ENCODE measurements at regions not wholly inside any gene's neighbourhood (a gene's known extent, or its start where the extent isn't known, plus 50 kb on each side); places are given as distances from the start of the nearest gene placed in this dataset.

DNA sequence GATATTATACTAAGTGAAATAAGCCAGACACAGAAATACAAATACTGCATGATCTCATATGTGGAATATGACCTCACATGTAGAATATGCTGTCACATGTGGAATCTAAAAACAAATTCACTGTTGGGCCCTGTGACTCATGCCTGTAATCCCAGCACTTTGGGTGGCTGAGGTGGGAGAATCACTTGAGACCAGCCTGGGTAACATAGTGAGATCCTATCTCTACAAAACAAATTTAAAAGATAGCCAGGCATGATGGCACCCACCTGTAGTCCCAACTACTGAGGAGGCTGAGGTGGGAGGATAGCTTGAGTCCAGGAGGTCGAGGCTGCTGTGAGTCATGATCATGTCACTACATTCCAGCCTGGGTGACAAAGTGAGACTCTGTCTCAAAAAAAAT lies 160.3 kb downstream of the PTEN start:
- no peak for DNase-seq

DNA sequence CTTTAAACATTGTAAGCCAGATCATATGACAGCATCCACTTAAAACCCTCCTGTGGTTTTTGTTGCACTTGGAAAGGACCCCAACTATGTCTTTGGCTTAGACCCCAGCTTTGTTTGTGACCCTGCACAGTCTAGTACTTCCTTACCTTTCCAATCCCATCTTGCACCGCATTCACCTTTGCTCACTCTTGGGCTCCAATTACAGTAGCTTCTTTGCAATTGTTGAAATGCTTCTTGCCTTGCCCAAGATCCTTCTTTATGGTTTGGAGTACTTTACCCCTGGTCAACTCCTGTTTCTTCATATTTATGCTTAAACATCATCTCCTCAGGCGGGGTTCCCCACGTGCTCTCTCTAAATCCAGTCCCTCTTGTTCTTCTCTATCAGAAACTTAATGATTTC lies 162.6 kb downstream of the PTEN start:
- DNase-seq = no peak

DNA sequence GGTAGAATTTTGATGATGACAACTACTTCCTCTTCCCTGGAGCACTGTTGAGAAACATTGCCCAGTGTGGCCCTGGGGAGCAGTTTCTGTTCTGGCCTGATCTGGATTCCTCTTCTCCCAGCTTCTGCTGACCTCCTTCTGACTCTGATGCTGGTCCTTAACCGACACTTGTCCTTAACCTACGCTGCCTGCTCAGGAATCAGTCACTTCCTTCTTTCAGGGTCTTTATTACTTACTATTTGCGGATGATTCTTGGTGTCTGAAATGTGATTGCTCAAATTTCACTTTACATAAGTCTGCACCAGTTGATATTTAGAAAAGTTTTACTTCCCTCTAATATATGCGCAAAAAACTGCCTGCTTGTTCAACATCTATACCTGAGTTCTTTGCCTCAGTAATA lies 164.1 kb downstream of the PTEN start:
- no peak for DNase-seq

DNA sequence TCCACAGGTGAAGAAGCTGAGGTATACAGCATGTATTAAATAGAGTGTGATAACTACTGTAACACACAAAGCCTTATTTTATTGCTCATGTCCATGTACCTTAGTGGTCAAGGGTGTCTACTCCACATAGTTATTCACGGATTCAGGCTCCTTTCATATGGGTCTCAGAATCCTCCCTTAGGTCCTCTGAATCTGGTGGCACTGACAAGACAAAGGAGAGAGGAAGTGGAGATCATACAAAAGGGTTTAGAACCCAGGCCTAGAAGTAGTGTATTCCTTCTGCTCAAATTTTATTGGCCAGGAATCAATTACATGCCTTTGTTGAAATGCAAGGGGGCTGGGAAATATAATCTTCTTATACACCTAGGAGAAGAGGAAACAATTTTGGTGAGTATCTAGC lies 164.6 kb downstream of the PTEN start:
- DNase-seq = no peak

DNA sequence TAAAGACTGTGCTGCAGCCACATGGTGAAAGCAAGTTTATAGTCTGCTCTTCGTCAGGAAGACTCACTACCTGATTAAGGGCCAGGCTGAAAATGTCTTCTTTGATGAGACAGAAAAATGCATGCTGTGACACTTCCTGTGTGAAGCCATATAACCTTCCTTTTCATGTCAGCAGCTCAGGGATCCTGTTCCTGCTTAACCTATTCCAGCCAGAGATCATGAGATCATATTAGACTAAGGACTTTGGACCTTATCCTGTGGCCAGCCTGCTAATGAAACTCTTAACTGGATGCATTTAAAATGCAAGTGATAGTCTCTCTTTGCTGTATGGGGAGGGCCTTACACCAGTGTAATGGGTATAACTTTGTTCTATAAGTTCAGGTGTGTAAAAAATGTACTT lies 165.2 kb downstream of the PTEN start:
- DNase-seq = no peak

DNA sequence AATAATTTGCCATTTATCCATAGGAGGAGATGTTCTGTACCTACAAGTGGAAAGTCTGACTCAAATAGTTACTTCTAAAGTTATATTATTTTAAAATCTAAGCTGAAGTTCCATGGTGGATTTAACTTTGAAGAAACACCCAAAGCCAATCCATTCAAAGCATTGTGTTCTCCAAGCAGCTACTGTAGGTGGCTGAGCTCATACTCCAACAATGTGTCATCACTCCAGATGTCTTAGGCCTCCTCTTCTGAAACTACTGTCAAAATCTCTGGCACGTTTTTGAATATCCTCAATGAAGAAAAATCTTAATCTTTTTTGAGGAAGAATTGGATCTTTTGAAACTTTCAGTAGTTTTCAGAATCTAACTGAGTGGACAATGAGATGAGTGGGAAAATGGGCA lies 169.1 kb downstream of the PTEN start:
- no peak for DNase-seq

DNA sequence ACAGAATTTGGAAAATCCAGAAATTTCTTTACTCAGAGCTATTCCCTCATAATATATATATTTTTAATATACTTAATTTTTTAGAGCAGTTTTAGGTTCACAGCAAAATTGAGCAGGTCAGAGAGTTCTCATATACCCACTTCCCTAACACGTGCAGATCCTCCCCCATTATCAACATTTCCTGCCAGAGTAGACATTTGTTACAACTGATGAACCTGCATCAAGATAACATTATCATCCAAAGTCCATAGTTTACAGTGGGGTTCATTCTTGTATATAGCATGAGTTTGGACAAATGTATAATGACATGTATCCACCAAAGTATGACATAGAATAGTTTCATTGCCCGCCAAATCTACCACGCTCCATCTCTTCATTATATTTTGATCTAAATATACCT lies 170.0 kb downstream of the PTEN start:
- DNase-seq = no peak

DNA sequence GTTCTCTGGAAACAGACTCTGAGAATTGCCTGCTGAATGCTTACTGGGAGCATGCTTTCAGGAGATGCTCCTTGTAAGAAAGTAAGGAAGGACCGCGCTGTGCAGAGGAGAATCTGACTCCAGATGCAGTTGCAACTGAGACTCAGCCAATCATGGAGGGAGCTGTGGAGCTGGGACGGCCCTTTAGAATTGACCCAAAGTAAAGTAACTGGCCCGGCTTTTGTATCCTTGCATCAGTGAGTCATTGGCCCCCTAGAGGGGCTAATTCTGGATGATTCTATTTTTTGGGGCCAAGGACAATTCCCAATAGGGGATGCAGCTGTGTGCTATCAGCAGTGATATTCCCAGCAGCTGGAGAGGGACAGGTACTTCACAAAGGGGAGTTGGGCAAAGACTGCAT lies 170.4 kb downstream of the PTEN start:
- no peak for DNase-seq

DNA sequence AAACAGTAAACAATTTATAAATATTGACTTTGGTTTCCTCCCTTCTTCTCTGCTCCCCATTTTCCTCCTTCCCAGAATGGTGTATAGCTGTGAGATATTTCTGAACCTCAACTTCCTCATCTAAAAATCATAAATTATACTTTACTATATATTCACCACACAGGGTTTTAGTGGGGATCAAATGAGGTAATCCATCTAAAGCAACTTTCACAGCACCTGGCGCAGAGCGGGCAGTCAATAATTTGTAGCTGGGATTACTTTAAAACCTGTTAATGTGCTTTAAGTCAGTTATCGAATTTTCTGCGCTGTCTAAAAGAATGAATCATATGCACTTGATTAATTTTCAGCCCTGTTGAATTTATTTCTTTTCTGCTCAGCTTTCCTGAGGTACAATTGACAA lies 172.7 kb downstream of the PTEN start:
- no peak for DNase-seq

DNA sequence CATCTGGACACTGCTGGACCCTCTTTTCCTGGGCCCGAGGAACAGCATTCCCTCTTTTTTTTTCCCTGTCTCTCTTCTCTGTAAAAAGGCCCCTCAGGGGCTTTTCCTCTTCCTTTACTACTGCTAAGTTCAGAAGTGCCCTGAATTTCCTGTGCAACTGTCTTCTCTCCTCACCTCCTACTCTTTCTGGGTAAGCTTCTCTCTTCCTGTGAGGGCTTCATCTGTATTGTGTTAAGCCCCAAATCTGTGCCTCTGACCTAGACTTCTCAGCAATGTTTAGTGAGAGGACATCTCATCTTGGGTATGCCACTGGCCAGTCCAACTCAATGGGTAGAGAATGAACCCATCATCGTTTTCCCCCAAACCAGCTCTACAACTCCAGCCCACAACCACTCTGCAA lies 174.2 kb downstream of the PTEN start:
- DNase-seq = no peak

DNA sequence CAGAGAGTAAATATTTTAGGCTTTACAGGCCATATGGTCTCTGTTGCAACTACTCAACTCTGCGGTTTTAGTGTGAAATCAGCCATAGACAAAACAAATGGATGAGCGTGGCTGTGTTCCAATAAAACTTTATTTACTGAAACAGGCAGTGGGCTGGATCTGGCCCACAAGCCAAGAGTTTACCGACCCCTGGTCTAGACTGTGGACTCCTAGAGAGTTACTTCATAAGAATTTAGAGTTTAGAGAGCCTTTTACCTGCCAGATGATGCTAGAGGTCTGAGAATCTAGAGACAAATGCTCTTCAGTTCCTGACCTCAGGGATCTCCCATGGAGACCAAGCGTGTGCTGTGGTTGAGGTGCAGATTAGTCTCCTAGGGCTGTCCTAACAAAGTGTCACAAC lies 174.8 kb downstream of the PTEN start:
- no peak for DNase-seq

DNA sequence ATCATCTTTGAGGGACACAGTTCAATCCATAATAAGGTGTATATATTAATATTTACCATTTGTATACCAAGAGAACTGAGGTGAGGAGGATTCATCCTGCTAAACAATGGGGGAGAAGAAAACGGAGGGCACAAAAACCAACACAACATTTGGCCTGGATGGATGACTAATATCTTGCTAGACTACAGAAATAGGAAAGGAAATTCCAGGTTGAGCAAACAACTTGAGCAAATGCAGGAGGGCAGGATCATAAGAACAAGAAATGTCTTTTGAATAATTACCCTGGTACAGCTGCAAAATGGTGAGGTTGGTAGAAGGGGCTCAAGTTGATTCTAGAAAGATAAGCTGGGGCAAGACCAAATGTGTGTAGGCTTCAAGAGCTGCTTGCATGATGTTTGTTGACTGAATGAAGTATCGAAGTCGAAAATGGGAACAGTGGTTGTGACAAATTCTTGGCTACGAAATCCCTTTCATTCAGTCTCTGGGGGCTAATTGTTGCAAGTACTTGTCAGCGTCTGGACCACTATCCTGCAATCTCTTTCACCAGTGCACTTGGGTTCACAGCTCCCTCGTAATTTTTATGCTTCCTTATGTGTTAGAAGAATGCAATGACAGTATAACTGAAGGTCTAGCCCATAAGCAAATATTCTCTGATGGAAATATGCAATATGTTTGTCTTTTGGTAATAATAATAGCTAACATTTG lies 176.2 kb downstream of the PTEN start:
- DNase-seq = no peak

DNA sequence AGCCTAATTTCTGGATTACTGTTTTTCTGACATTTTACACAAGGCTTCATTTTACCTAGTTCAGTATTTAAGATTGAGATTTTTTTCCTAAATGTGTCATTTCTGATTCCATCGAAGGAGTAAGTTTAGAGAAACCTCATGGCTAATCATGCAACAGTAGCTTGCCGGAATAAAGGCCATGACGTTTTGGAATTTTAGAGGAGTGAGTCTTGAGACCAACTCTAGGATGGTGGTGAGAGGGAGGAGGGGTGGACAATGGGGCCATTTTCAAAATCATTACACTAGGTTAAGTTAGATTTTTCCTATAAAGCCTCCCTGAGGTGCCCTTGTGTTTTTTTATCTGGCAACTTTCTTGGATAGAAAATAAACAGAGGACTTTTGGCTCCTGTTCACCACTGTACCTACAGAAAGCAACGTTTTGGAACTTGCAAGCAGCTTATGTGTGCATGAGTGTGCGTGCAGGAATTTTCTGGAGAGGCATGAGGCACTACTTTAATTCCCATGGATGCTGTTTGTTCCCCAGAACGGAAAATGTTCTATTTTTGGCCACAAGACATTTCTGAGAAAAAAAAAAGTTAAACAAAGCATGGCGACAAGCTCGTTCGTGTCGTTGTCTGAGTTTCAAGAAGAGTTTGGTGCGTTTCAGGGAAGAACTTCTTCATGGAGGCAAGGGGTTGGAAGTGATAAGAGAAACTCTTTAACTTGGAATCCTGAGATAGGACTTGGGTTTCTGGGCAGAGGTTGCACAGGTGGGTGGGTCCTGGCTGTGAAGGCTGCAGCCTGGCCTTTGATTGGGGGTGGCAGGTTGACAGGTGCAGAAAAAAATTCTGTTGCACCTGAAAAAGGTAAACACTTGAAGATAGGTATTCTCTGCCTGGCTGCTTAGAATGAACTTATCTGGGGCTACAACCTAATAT lies 178.1 kb downstream of the PTEN start:
- no peak for DNase-seq

DNA sequence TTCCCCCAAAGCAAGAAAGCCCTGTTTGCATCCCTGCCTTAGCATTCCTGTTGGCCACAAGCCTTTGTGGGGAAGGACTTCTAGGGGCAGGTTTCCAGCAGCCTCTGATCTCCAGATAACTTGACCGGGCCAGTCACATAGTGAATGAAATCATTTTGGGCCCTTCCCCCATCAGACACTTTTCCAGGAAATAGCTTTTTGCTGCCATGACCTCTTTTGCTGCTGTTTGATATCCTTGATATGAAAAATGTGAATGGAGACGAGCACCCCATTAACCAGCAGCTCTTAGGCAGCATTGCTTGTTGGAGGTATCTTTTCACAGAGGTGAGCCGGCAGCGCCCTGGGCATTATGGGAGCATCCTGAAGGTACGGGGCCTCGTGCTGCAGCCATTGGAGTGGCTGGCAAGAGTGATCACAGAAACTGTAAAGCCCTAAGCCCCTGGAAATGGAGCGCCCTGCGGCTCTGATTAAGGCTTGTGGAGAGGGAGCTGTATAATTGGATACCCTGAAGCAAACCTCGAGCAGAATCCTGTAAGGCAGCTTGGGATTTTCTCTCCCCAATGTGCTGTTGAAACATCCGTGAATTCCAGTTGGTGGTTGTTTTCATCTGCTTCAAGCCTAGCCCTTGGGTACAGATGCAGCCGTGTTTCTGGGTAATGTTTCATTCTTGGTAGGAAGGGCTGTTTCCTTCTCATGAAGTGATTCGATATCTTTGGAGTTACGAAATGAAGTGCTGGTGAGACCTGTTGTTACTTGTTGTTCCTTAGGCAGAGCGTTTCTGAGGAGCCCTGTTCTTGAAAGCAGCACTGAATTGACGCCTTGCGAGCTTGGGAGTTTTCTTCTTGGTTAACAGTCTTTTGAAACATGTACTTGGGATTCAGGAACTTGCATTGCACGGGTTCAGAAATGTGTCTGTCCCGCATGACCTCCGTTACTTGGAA lies 179.0 kb downstream of the PTEN start:
- DNase-seq = no peak

DNA sequence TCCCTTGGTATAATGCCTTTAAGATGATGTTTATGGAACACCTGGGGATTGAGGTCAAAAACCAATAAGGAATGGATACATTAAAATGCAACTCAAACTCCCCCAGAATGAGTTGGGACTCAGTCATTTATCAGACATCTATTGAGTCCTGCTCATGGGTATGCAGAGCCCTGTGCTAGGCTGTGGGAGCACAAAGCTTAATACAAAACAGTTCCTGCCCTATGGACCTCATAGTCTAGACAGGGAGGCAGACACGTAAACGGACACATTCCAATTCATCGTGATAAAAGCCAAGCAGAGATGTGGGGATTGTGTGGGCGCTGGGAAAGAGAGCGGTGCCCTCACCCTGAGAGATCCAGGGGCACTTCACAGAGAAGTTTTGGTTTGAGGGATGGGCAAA lies 181.7 kb downstream of the PTEN start:
- DNase-seq = no peak

DNA sequence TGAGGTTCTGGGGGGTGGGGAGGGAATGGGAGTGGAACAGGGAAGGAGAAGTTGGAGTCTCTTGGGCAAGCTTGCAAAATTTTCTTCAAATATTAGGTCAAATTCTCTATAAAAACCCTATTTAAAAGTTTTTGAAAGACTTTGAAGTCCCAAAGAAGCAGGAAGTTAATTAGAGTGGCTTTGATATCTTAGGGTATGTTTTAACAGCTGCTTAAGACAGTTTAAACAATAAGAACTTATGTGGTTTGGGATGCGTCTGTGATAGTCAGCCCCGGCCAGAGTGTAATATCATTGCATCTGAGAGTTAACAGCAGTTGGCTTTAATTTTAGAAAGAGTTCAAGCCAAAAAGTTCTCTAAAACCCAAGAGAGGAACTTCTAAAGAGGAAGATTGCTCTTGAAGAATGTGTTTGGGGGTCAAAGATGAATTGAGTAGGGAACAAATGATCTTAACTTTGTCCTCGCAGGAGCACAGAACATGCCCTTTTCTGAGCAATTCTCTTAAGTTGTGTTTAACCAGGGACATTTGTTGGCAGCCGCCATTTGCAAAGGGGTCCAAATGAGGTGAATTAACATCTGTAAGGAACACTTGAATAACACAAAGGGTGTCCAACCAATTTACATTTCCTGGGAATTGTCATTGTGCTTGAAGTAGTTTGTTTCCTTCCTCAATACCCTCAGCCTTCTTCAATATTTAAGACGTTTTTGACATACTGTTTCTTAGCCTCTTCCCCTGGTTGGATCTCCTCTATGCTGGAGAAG lies 182.4 kb downstream of the PTEN start:
- no peak for DNase-seq

DNA sequence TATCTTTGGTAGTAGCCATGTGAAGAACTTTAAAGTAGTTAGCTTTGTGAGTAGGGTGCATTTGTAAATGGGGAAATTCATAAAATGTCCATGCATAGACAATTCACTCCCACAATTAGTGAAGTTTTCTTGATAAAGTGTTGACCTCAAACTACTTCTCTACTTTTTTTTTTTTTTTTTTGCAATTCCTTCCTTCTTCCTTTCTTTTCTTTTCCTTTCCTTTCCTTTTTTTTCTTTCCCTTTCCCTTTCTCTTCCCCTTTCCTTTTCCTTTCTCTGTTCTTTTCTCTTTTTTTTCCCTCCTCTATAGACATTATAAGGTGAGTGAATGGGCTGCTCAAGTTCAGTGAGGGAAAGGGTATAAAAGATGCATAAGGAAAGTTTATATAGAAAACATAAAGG lies 184.2 kb downstream of the PTEN start:
- DNase-seq = no peak

DNA sequence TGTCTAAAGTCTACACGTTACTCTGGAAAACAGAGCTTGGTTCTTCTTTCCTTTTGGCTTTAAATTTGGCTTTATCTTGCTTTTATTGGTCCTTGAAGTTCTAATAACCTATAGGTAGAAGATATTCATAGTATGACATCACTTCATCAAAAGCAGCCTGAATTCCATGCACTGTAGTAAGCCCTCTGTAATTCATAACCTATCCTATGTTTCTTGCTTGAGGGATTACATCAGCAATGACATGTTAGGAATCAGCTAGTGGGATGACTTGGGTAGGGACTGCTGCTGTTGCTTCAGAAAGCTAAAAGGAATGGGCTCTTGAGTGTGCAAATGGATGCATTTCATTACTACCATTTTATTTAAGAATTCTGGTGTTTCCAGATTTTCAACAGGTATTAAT lies 184.9 kb downstream of the PTEN start:
- no peak for DNase-seq

DNA sequence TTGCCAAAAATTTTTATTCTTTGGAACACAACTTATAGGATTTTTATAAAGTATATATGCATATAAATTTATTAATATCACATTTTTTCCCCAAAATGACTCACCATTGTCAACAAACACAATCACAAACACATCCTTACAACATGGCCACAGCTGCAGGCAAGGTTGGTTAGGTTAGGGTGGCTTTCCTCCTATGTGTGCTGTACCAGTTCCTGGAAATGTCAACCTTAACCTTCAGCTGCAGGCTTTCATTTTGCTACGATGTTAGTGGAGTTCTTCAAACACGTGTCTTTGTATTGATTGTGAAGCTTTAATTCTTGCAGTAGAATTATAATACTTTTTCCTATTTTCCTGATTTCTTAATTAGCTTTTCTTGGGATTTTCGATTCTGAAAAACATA lies 185.8 kb downstream of the PTEN start:
- no peak for DNase-seq

DNA sequence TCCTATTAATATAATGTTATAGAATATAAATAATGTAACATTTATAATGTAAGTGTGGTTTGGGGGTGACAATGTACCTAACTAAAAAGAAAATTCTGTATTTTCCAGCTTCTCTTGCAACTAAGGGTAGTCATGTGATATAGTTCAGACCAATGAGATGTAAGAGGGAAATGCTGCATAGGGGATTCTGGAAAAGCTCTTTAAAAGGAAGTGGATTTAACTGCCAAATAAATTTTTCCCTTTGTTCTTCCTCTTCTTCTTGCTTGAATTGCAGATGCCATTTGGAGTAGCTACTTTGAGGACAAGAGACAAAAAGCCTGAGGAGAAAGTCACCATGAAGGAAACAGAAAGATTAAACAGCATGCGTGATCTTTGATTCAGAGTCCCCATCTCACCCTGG lies 194.3 kb downstream of the PTEN start:
- no peak for DNase-seq

DNA sequence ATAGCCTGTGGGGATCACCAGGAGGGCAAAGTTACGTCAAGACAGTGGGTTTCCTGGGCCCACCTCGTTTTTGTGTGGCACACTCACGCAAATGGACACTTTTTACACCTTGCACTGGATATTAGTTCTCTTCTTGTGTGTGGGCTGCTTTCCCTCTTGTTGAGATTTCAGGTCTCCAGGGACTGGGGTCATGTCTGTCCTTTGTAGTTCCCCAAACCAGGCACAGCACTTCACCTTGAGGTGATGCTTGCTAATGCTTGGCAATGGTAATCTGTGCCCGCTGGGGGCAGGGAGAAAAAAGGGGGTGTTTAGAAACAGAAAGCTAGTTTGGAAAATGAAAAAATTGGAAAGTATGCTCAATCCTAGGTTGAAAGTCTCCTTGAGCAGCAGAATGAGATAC lies 195.3 kb downstream of the PTEN start:
- DNase-seq = no peak

DNA sequence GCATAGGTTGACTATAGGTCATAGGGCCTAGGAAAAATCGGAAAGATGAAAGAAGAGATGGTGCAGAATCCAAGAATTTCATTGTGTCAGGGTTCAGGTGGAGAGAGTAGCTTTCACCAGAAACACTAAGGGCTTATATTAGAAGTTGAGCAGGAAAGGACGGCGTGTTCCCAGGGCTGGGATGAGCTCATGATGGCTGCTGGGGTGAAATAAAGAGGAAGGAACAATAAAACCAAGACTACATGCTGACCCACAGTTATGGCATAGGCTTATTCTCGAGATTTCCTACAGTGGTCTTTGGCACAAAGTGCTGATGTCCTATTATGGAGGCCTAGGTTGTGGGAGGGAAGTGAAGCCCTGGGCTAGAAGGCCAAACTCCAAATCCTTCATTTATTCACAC lies 195.8 kb downstream of the PTEN start:
- DNase-seq = no peak

DNA sequence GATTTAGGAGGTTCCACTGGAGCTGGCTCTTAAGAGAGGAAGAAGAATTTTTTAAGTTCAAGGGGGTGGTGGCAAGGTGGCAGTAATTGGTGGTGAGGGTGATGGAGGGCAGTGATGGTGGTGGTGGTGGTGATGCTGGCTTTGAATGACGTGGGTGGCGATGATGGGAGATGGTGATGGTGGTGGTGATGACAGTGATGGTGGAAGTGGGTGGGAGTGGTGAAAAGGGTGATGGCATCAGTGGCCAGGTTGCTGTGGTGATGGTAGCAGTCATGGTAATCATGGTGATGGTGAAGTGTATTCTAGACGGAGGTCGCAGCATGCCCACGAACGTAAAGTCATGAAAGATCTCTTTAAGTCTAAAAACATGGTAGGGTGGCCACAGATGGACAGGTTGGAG lies 197.3 kb downstream of the PTEN start:
- DNase-seq = no peak

Measured in SHP77 (cell line).